Activated CD4-positive, alpha-beta T cell treated with anti-CD3 and anti-CD28 coated beads, Interleukin-2, amount 50 U/mL, for 24 hours (primary cell): ENCODE measurements at regions not wholly inside any gene's neighbourhood (a gene's known extent, or its start where the extent isn't known, plus 50 kb on each side); places are given as distances from the start of the nearest gene placed in this dataset.

ENCODE experiments used
- DNase-seq, 2 donors: peaks; one replicate each; pipeline ENCODE4 v3.0.0-alpha.2; 2020; ENCODE audit warnings: low read depth in 1 of 2, low spot score in 1 of 2

GRCh38 chr17:34826332-34826731 lies 134.9 kb downstream of the CCT6B start:
- DNase-seq: no peak

- DNase-seq: no peak
Measured at GRCh38 chr17:34825884-34826283, 135.4 kb downstream of the CCT6B start.

GRCh38 chr17:34825102-34825501 lies 136.2 kb downstream of the CCT6B start:
- no peak for DNase-seq

DNA sequence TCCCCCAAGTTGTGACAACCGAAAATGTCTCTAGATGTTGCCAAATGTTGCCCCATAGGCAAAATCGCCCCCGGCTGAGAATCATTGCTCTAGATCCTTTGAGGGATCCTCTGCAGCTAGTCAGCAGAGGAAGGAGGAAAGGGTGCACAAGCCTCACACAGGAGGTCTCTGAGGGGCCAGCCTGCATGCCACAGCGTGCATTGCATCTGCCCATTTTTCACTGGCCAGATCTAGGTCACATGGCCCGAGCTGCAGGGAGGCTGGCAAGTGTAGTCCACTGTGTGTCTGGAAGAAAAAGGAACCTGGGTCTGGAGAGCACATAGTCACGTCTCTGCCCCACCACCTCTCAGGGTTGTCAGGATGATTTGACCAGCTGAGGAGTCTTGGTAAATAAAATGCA lies 138.2 kb downstream of the CCT6B start:
- DNase-seq: no peak

DNA sequence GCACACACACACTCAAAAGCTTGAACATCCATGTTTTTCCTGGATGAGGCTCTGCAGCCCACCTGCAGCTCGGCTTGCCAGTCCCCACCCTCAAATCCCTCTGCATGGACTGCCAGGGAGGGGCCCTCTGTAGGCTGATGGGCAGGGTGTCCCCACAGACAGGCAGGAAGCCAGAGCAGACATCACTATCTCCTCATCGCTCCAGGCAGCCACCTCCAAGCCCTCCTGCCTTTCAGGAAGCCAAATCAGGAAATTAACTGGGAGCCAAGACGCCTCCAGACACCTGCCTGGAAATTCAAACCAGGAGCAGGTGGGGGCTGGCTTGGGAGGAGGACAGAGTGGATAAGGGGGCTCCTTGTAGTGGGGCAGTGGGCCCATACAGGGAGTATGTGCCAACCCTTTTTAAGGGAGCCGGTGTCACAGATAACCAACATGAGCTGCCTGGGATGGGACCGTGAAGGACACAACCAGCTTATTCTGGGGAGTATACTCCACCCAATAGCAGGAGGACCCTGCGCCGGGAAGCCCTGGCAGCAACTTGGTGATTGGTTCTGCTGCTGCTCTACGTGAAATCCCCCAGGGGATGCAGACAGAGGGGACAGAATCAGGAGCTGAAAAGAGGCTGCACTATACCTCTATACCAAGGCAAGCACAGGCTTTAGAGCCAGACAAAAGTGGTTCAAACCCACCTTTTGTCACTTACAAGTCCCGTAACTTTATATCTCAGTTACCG lies 139.1 kb downstream of the CCT6B start:
- no peak for DNase-seq

DNA sequence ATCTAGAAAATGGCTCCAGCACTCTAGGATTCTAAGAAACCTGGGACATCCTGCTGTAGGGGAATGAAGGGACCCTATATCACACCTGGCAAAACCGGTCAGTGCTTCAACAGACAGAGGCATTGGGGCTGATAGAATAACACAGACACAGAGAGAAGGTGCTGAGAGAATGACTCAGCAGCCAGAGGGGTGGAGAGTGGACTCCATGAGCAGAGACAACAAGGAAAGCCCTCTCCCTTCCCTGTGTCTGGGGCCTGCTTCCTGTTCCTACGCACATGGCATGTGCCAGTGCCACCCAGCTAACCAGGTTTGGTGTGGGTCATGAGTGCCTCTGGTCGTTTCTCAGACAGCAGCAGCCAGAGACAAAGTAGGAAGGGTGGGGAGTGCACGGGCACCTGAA lies 140.3 kb downstream of the CCT6B start:
- no peak for DNase-seq

- no peak for DNase-seq
Measured at GRCh38 chr17:34820248-34820801, 140.9 kb downstream of the CCT6B start.

DNA sequence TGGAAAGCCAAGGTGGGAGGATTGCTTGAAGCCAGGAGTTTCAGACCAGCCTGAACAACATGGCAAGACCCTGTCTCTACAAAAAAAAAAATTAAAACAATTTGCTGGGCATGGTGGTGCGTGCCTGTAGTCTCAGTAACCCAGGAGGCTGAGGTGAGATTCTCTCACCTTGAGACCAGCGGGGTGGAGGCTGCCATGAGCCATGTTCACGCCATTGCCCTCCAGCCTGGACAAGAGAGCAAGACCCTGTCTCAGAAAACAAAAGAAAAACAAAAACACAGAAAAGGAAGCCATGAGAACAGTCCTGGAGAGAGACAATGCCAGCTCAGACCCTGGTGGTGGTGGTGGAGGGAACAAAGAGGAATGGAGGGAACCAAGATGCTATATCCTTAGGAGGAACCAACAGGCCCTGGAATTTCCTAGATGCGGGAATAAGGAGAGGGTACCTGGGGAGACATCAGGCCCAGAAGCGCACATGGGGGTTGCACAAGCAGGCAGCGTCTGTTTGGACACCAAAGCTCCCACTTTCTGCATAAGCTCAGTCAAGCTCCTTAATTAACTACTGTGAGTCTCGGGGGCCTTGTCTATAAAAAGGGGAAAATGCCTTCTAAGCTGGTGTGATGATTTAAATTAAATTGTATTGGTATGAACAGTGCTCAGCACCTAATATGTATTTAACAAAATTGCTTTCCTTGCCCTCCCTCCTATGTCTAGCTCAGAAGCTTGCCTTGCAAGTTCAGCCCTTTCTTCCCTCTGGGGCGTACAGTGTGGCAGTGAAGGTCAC lies 143.8 kb downstream of the CCT6B start:
- no peak for DNase-seq

- DNase-seq: no peak
Measured at GRCh38 chr17:34816848-34817247, 144.4 kb downstream of the CCT6B start.

DNA sequence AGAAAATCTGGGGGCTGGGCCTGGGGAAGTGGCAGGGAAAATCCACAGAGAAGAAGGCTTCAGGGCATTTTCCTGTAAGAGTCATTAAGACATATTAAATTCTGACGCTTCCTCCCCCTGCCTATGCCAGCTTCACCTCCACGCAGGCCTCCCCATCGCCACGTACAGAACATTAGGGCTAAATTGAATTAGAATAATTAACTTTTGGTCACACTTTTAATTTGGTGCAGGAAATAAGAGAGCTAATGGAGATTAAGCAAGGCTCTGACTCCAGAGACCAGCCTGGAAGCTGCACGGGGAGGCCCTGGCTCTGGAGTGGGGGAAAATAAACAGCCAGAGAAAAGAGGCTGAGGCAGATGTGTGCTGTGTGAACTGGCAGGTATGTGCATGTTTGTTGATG lies 148.0 kb downstream of the CCT6B start:
- DNase-seq: no peak

DNA sequence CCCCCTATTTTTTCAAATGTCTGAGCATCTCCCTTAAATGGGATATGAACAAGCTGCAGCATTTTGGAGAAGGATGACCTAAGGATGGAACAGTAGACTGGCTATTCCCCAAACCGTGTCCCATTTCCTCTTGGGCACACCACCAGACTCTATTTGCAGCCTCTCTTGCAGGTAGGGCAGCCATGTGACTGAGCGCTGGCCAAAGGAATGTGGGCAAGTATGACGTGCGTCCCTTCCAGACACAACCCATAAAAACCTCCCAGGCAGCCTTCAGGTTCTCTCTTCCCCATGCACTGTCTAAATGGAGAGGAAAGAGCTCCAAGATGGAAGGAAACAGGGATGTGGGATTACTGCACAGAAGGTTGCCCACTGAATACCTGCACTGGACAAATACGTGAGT lies 149.7 kb downstream of the CCT6B start:
- no peak for DNase-seq

DNA sequence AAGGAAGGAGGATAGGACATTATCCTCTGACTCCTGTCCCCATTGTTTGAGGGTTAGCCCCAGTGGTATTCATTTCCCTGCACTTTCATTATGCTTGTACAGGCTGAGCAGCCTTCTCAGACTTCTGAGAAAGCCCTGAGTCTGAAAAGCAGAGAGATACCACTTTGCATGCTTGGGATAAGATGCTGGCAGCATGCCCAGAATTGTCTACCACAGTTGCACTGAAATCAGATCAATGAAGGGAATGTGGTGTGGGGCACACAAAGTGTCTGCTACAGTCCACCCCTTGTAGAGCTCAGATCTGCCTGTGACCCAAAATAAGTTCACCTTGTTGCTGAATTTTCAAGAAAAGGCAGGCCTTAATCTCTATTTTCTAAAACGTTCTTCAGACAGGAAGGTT lies 160.6 kb downstream of the CCT6B start:
- no peak for DNase-seq

GRCh38 chr17:34799751-34800150 lies 161.5 kb downstream of the CCT6B start:
- no peak for DNase-seq

DNA sequence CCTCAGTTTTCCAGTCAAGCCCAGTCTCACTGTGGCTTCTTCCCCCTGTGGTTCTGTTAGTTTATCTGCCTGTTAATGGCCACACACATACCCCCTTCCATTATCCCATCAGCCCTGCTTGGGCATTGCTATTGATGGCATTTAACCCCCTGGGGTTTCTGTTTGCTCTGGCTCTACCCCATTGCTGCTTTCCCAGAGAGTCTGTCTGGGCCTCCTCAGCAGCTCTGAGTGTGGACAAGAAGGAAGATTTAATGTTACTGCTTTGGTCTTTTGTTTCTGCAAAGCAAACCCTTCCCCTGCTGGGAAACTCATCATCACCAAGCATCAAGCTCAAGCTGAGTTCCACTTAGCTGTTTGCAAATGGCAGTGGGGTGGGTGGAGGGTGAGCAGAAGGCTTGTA lies 162.7 kb downstream of the CCT6B start:
- DNase-seq: no peak

DNA sequence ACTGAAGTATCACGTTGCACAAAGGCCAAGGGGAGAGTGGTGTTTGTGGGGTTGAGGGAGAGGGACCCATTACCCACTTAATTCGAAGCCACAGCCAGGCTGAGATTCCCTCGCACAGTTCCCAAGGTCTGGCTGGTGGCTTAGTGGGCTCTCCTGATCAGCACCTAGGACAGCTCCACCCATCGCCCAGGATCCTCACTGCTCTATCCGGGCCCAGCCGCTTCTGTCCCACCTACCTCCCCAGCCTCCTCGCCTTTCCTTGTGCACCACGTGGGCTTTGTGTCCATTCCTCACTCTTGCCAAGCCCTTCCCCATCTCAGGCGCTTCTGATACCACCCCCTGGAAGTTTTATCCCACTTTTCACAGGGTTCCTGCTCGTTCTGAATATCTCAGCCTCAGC lies 163.5 kb downstream of the CCT6B start:
- DNase-seq: no peak

GRCh38 chr17:34793231-34793908 lies 167.9 kb downstream of the CCT6B start:
- DNase-seq: no peak

GRCh38 chr17:34788696-34789095 lies 172.6 kb downstream of the CCT6B start:
- no peak for DNase-seq

DNA sequence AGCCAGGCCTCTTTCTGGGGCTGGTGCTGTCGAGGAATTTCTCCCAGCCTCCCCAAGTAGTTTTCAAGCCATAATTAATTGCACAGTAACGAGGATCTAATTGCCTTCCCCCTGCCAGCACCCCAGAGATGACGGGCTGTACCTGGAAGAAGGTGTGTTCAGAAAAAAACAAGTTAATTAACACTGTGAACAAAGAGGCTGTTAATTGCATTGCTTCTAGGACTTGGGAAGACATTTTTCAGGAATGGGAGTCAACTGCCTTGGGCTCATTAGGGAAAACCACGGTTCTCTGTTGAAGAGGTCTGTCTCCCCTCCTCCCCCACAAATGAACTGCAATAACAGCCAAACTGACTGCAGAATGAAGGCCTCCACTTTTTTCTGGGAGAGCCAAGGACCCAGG lies 176.7 kb downstream of the CCT6B start:
- no peak for DNase-seq

DNA sequence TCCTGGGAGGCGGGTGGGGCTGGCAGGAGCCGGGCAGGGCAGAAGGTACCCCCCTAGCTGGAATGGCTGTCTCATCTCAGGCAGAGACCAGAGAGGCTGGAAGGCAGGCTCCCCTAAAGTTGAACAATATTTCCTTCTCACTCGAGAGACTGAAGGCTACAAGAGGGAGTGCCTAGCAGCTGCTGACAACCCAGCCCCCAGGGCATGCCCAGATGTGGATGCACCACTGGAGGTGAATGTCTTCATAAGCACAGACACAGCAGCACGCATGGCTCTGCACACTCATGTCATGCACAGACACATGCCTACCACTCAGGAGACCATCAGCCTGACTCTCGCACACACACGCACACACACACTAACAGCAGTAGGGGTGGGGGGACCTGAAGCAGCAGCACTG lies 179.0 kb downstream of the CCT6B start:
- DNase-seq: no peak

DNA sequence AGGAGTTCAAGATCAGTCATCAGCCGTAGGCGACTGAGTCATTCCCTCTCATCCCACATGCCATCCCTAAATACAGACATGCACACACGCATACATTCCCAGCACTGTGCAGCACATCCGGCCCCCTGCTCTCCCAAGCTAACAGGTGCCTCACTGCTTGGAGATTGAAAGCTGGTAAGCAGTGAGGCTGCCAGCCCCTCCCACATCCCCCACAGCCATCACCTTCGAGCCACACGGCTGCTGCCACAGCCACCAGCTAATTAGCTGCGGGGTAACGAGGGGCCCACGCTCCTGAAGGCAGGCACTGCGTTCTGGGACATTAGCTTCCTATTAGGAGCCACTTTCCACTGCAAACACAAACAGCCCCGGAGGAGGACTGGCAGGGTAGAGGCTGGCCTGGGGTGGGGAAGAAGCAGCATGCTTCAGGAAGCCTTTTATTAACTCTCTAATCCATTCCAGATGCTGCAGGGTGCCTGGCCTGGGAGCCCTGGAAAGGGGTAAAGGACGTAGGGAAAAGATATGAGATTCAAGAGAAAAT lies 179.6 kb downstream of the CCT6B start:
- DNase-seq: no peak

DNA sequence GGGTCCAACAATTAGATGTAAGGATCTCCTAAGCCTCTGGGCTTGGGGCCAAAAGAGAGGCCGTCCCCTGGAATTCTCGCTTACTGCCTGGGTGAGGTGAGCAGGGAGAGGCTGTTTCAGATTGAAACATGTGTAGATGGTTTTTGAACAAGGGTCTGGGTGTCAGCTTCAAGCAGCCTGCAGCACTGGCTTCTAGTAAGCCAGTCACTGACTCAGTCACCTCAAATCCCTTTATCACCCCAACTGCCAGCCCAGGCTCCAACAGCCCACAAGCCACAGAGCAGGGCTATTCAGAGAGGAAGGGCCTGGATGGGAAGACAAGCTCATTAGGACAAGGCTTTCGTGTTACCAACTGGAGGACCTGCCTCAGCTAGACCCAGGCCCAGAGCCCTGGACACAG lies 180.2 kb downstream of the CCT6B start:
- no peak for DNase-seq

DNA sequence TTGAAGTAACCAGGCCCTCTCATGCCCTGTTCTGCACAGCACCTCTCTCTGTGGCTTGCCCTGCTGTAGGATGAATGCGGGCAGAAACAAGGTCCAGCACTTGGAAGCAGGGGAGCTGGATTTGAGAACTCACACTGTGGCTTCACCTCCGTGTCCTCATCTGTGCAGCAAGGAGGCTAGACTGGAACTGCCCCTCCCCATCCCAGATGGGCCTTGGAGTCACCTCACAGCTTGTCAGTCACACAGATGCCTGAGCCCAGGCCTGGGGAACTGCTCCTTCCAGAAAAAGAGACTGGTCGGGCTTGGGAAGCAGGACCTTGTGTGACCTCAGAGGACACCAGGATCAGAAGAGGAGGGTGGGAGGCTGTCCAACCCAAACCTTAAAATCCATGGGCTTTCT lies 180.8 kb downstream of the CCT6B start:
- no peak for DNase-seq
